ENCODE measurements at regions not wholly inside any gene's neighbourhood (a gene's known extent, or its start where the extent isn't known, plus 50 kb on each side); places are given as distances from the start of the nearest gene placed in this dataset.
A peak's percentile ranks its signal among the peaks of the same experiment; 100 is the strongest.

GRCh38 chr15:29601811-29602210 lies 220.5 kb downstream of the TJP1 start:
- no peak for DNase-seq

DNA sequence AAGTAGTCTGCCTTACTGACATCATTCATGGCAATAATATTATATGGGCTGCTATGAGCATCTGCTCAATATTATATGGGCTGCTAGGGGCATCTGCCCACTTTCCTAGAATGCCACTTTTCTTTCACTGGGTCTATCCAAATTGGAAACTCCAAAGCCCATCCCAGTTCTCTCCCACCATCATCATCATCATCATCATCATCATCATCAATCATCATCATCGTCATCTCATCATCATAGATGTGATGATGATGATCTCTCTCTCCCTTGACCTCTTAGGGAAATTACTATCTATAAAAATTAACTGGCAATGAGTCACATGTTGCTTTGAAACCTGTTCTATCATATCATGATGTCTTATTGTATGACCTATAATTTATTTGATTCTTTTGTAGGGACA lies 222.0 kb downstream of the TJP1 start:
- no peak for DNase-seq

GRCh38 chr15:29596266-29596665 lies 226.0 kb downstream of the TJP1 start:
- no peak for DNase-seq

- DNase-seq: no peak
Measured at GRCh38 chr15:29593629-29594028, 228.6 kb downstream of the TJP1 start.

DNA sequence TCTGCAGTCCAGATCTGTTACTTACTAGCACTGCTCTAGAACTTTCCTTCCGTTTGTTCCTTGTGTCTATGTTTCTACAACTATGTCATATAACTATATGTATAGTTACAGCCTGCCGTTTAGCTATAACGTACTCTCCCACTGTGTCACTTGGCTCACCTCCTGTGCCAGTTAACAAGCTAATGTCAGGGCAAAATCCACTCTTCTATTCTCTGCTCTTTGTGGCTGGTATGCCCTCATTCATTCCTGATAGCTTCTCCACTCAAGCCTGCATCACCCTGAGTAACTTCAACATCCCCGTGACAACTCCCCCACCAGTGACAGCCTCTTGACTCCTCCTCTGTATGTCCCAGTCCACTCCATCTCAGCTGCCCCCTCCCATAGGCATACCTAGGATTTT lies 229.2 kb downstream of the TJP1 start:
- no peak for DNase-seq

DNA sequence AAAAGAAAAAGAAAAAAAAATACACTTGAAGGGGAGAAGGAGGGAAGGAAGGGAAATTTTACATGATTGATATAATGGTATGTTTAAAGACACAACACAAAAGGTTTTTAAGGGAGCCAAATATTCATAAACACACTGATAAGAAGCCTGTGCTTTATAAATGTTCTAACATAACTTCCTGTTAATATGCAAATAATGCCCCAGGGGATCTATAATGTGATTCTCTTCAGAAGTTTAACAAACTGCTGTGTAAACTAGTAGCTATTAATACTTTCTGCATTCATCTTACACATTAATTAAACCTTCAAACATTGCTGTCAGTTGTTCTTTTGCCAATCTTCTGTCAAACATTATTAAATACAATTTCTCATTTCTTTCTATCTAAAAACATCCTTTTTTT lies 231.6 kb downstream of the TJP1 start:
- no peak for DNase-seq

- no peak for DNase-seq
Measured at GRCh38 chr15:29589975-29590374, 232.3 kb downstream of the TJP1 start.

DNA sequence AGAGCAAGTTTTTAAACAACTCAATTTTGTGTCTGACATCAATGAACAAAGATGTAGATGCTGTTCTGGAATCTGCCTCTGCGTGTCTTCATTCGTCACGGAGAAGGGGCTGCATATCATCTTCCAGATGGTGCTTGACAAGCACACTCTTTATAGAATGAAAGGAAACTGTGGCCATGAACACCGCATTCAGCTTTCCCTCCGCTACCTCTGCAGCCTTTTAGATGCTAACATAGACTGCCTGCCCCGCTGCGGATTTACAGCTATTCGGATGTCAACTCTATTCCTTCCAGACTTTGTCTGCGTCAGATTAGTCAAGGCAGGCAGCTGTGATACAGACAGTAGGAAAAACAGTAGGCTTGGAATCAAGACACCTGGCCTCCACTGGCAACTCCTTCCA lies 232.9 kb downstream of the TJP1 start:
- DNase-seq: no peak

- no peak for DNase-seq
Measured at GRCh38 chr15:29573197-29573838, 248.9 kb downstream of the TJP1 start.

DNA sequence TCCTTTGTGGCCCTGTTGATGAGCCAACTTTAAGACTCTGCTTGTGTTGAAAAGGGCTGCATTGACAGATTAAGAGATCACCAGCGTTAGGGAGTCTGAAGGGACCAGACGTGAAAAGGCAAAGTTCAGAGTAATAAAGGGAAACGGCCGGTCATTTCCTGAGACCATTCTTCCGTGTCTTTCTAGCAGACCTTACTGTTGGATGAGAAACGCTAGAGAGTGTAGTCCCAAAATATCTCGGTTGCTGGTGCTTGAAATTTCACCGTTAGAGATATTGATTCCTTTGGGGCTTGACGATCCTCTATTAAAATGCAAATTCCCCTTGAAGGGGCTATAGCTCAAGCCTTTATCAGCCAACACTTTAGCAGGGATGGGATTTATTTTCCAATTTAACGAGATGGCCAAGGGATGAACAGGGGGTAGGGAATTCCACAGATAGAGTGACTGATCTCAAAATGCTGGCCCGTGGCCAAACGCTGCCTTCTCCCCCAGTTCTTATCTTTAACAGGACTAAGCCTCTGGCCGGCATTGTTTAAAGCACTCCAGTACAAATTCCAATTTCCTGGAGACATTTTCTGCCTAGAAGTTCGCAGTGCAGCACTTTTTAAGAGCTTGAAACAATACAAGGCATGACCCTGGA lies 250.4 kb downstream of the TJP1 start:
- DNase-seq: no peak

- peak; percentile 31 for DNase-seq
Measured at GRCh38 chr15:29570948-29571791, 251.1 kb downstream of the TJP1 start.

DNA sequence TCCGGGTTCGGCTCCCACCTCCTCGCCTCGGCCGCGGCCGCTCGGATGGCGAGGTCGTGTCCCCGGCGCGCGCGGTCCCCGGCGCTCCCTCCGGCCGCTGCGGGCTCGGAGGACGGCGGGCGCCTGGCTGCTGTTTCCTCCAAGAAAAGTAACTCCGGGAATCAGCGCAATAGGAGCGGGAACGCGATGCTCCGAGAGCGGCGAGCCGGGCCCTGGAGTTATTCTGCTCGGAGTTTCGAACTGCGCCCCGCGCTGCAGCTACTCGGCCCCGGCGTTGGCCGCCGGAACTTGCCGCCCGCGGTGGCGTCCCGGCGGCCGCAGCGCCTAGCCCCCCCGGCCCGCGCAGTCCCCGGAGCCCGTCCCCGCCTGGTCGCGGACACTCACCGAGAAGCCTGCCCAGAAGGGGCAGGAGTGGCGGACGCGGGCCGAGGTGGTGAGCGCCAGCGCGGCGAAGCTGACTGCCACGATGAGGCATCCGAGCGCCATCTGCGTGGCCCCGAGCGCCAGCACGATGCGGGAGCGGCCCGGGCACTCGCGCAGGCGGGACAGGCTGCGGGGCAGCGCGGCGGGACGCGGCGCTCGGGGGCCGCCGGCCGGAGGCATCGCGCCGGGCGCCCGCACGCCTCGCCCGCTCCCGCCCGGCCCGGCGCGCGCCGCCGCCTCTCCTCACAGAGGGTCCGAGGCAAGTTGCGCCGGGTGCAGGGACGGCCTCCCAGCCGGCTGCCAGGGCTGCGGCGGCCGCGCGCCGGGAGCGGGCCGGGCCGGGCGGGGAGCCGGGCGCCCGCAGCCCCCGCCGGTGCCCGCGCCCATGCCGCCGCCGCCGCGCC lies 251.9 kb downstream of the TJP1 start:
- DNase-seq: peak; percentile 27

DNA sequence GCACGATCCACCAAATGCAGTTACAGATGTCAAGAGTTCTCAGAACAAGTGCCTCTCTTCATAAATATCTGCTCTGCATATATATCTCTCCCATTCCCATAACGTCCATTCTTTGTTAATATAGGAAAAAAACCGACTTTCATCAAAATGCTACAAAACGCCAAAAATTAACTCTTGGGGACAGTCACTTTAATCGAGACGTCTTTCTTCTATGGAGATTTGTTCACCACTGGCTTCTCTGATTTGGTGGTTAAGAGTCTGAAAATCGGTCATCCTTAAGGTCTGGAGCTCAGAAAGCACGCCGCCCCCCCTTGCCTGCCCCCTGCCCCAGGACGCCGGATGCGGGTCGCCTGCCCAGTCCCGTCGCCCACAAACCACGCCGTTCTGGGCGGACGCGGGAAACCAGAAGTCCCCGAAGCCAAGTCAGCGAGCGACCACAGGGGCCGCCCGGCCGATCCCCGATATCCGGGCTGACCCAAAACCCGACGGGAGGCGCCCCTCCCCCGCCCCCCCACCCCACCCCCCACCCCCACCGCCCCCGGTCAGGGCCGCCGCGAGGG lies 252.7 kb downstream of the TJP1 start:
- DNase-seq: no peak

GRCh38 chr15:29568840-29569532 lies 253.3 kb downstream of the TJP1 start:
- no peak for DNase-seq

GRCh38 chr15:29567336-29567735 lies 254.9 kb downstream of the TJP1 start:
- no peak for DNase-seq

- no peak for DNase-seq
Measured at GRCh38 chr15:29566914-29567313, 255.4 kb downstream of the TJP1 start.

GRCh38 chr15:29563112-29563511 lies 259.2 kb downstream of the TJP1 start:
- no peak for DNase-seq

DNA sequence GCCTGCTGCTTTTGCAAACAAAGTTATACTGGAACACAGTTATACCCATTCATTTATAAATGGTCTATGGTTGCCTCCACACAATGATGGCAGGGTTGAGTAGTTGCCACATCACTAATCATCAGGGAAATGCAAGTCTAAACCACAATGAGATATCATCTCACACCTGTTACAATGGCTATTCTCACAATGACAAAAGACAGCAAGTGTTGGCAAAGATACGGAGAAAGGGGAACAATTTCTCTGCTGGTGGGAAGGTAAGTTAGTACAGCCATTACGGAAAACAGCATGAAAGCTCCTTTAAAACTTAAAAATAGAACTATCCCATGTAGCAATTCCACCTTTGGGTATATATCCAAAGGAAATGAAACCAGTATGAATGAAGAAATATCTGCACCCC lies 261.4 kb downstream of the TJP1 start:
- no peak for DNase-seq

- no peak for DNase-seq
Measured at GRCh38 chr15:29558261-29558660, 264.0 kb downstream of the TJP1 start.

DNA sequence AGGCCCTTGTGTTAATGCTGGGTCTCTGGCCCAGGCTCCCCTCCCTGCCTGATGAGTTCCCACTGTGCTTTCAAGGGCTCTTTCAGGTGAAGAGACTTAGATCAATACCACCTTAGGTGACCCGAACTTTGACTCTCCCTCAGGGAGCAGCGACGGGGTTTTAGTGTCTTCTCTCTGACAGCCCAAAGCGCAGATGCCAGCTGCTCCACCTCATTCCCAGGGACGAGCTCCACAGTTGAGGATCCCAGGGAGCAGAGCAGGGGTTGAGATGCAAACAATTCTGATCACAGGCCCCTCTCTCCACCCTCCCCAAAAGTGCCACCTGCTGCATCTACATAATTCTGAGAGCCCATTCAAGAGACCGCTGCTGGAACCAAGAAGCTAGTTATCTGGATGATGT lies 265.1 kb downstream of the TJP1 start:
- DNase-seq: no peak

- DNase-seq: no peak
Measured at GRCh38 chr15:29556380-29556779, 265.9 kb downstream of the TJP1 start.

DNA sequence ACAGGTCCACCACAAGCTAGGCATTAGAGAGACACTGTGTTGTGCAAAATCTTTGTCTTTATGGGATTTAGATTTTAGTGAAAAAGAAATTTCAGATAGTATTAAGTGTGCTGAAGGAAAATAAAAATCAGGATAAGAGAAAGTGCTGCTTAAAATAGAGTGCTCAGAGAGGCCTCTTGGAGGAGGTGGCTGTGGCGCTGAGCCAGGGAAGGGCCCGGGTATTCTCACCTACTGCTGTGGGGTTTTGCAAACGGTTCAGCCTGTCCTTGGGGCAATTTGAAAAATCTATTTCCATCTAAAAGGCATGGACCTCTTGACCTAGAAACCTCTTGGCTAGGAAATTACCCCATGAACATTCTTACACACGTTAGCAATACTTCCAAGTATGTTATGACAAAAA lies 267.7 kb downstream of the TJP1 start:
- DNase-seq: no peak

All from femur (tissue), 1 donor.